ENCODE measurements at regions not wholly inside any gene's neighbourhood (a gene's known extent, or its start where the extent isn't known, plus 50 kb on each side); places are given as distances from the start of the nearest gene placed in this dataset.

DNA sequence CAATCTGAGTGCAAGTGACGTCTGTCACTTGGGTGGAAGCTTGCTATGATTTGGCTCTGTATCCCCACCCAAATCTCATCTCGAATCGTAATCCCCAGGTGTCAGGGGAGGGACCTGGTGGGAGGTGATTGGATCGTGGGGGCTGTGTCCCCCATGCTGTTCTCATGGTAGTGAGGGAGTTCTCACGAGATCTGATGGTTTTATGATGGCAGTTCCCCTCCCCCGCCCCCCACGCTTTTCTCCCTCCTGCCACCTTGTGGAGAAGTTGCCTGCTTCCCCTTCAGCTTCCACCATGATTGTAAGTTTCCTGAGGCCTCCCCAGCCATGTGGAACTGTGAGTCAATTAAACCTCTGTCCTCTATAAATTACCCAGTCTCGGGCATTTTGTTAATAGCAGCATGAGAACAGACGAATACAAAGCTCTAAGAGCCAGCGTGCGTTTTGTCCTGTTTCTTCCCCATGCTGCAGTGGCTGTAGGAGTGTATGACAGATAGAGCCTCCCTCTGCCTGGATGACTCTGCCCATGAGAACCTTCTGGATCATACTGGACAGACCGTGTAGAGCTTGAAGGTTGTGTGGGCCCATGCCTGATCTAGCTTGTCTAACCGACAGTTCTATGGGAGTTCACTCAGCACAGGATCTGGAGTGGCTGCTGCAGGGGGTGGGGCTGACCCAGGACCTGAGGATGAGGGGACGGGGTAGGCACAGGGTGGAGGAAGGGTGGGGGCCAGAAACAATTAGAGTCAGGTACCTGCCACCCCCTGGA, 139.7 kb upstream of the ERRFI1 start:
- TF ChIP-seq, protein P1, sequence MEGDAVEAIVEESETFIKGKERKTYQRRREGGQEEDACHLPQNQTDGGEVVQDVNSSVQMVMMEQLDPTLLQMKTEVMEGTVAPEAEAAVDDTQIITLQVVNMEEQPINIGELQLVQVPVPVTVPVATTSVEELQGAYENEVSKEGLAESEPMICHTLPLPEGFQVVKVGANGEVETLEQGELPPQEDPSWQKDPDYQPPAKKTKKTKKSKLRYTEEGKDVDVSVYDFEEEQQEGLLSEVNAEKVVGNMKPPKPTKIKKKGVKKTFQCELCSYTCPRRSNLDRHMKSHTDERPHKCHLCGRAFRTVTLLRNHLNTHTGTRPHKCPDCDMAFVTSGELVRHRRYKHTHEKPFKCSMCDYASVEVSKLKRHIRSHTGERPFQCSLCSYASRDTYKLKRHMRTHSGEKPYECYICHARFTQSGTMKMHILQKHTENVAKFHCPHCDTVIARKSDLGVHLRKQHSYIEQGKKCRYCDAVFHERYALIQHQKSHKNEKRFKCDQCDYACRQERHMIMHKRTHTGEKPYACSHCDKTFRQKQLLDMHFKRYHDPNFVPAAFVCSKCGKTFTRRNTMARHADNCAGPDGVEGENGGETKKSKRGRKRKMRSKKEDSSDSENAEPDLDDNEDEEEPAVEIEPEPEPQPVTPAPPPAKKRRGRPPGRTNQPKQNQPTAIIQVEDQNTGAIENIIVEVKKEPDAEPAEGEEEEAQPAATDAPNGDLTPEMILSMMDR (IDR thresholded peaks at IDR 0.05; ENCODE audit: low read length), result no peak
- no peak for TF ChIP-seq EZH2 (optimal IDR thresholded peaks at IDR 0.05; ENCODE audit: low read depth, low read length)
